WTC11 (cell line): ENCODE measurements at regions not wholly inside any gene's neighbourhood (a gene's known extent, or its start where the extent isn't known, plus 50 kb on each side); places are given as distances from the start of the nearest gene placed in this dataset.

Experiments used
- ATAC-seq: fragments of 200-7000 bp; cut with Tn5 transposase; 2 replicates; pipeline ENCODE4 v1.10.0; 2021; ENCODE audit warnings: mild to moderate bottlenecking, moderate library complexity
- CTCF ChIA-PET: fragments of 300-600 bp; sonication (Branson Sonifier 250); formaldehyde crosslinking; loops from one replicate; lab custom pipeline; 2021; ENCODE audit warnings: antibody characterized with exemption; lab: Charles Lee
- POLR2A ChIA-PET: fragments of 350-600 bp; sonication (Branson Sonifier 250); formaldehyde crosslinking; loops from one replicate; lab custom pipeline; 2021; ENCODE audit warnings: antibody characterized with exemption; lab: Charles Lee
- DNase-seq: peaks from one replicate; pipeline ENCODE4 v3.0.0; 2021; ENCODE audit warnings: low spot score
- H3K27ac Mint-ChIP-seq: 2 replicates; pipeline ENCODE4 v1.8.0; 2021; ENCODE audit warnings: mixed read lengths
- H3K27me3 Mint-ChIP-seq: 2 replicates; pipeline ENCODE4 v1.8.0; 2021; ENCODE audit warnings: low read depth, mild to moderate bottlenecking, moderate library complexity, mixed read lengths
- H3K36me3 Mint-ChIP-seq: 2 replicates; pipeline ENCODE4 v1.8.0; 2021; ENCODE audit warnings: mixed read lengths
- H3K4me1 Mint-ChIP-seq: 2 replicates; pipeline ENCODE4 v1.8.0; 2022; ENCODE audit warnings: mixed read lengths
- H3K4me3 Mint-ChIP-seq: 2 replicates; pipeline ENCODE4 v1.8.0; 2021; ENCODE audit warnings: mild to moderate bottlenecking, moderate library complexity, mixed read lengths
- H3K9me3 Mint-ChIP-seq: 2 replicates; pipeline ENCODE4 v1.8.0; 2021; ENCODE audit warnings: mixed read lengths
- ATF3 ChIP-seq: sonication (generic); formaldehyde crosslinking; conservative IDR thresholded peaks from 2 replicates; pipeline ENCODE4 v1.8.1; 2022; ENCODE audit warnings: mild to moderate bottlenecking, missing genetic modification reagents
- CREB1 ChIP-seq: sonication (generic); formaldehyde crosslinking; IDR thresholded peaks from 2 replicates; pipeline ENCODE4 v1.8.0; 2023; ENCODE audit warnings: mild to moderate bottlenecking, missing genetic modification reagents
- CREM ChIP-seq: sonication (generic); formaldehyde crosslinking; IDR thresholded peaks from 2 replicates; pipeline ENCODE4 v1.8.1; 2022; ENCODE audit warnings: mild to moderate bottlenecking, missing genetic modification reagents, moderate library complexity
- E2F1 ChIP-seq: sonication (generic); formaldehyde crosslinking; IDR thresholded peaks from 2 replicates; pipeline ENCODE4 v1.8.0; 2022; ENCODE audit warnings: mild to moderate bottlenecking, missing genetic modification reagents
- ELF4 ChIP-seq: sonication (generic); formaldehyde crosslinking; IDR thresholded peaks from 2 replicates; pipeline ENCODE4 v1.8.1; 2022; ENCODE audit warnings: low read depth, mild to moderate bottlenecking, moderate library complexity, missing genetic modification reagents
- FOXK1 ChIP-seq: sonication (generic); formaldehyde crosslinking; IDR thresholded peaks from 2 replicates; pipeline ENCODE4 v1.8.0; 2022; ENCODE audit warnings: mild to moderate bottlenecking, moderate library complexity, missing genetic modification reagents
- FOXP1 ChIP-seq: sonication (generic); formaldehyde crosslinking; IDR thresholded peaks from 2 replicates; pipeline ENCODE4 v1.8.0; 2022; ENCODE audit warnings: missing genetic modification reagents, mild to moderate bottlenecking, moderate library complexity, borderline replicate concordance
- FOXP4 ChIP-seq: sonication (generic); formaldehyde crosslinking; IDR thresholded peaks from 2 replicates; pipeline ENCODE4 v1.8.0; 2022; ENCODE audit warnings: mild to moderate bottlenecking, missing genetic modification reagents
- HMGA2 ChIP-seq: fragments of 250-450 bp; sonication (Bioruptor Pico); IDR thresholded peaks from 2 replicates; pipeline ENCODE4 v1.4.0; 2021; ENCODE audit warnings: mild to moderate bottlenecking, moderate library complexity
- IRF2 ChIP-seq: sonication (generic); formaldehyde crosslinking; IDR thresholded peaks from 2 replicates; pipeline ENCODE4 v1.8.0; 2022; ENCODE audit warnings: low read depth, missing genetic modification reagents, borderline replicate concordance
- KAT7 ChIP-seq: sonication (generic); formaldehyde crosslinking; IDR thresholded peaks from 2 replicates; pipeline ENCODE4 v1.8.1; 2023; ENCODE audit warnings: missing genetic modification reagents, mild to moderate bottlenecking, borderline replicate concordance
- MAX ChIP-seq: sonication (generic); formaldehyde crosslinking; IDR thresholded peaks from 2 replicates; pipeline ENCODE4 v1.8.0; 2022; ENCODE audit warnings: mild to moderate bottlenecking, missing genetic modification reagents
- MLX ChIP-seq: sonication (generic); formaldehyde crosslinking; IDR thresholded peaks from 2 replicates; pipeline ENCODE4 v1.8.1; 2023; ENCODE audit warnings: mild to moderate bottlenecking, missing genetic modification reagents, moderate library complexity
- MXD4 ChIP-seq: fragments of 250-450 bp; sonication (Bioruptor Pico); IDR thresholded peaks from 2 replicates; pipeline ENCODE4 v1.8.0; 2021; ENCODE audit warnings: mild to moderate bottlenecking, moderate library complexity, borderline replicate concordance
- NR1H2 ChIP-seq: sonication (generic); formaldehyde crosslinking; IDR thresholded peaks from 2 replicates; pipeline ENCODE4 v1.9.0; 2021; ENCODE audit warnings: mild to moderate bottlenecking, moderate library complexity, missing genetic modification reagents
- PRDM15 ChIP-seq: sonication (generic); formaldehyde crosslinking; IDR thresholded peaks from 2 replicates; pipeline ENCODE4 v1.8.0; 2022; ENCODE audit warnings: missing genetic modification reagents
- USF1 ChIP-seq: sonication (generic); formaldehyde crosslinking; IDR thresholded peaks from 2 replicates; pipeline ENCODE4 v1.8.0; 2022; ENCODE audit warnings: mild to moderate bottlenecking, missing genetic modification reagents
- ZBTB21 ChIP-seq: sonication (generic); formaldehyde crosslinking; IDR thresholded peaks from 2 replicates; pipeline ENCODE4 v1.8.1; 2023; ENCODE audit warnings: mild to moderate bottlenecking, missing genetic modification reagents, borderline replicate concordance
- ZBTB43 ChIP-seq: sonication (generic); formaldehyde crosslinking; IDR thresholded peaks from 2 replicates; pipeline ENCODE4 v1.8.1; 2023; ENCODE audit warnings: mild to moderate bottlenecking, missing genetic modification reagents
- ZNF138 ChIP-seq: sonication (generic); formaldehyde crosslinking; conservative IDR thresholded peaks from 2 replicates; pipeline ENCODE4 v1.8.1; 2022; ENCODE audit warnings: mild to moderate bottlenecking, moderate library complexity, missing genetic modification reagents
- ZNF219 ChIP-seq: sonication (generic); formaldehyde crosslinking; IDR thresholded peaks from 2 replicates; pipeline ENCODE4 v1.8.0; 2023; ENCODE audit warnings: missing genetic modification reagents, mild to moderate bottlenecking, borderline replicate concordance
- ZNF281 ChIP-seq: sonication (generic); formaldehyde crosslinking; IDR thresholded peaks from 2 replicates; pipeline ENCODE4 v1.8.0; 2023; ENCODE audit warnings: mild to moderate bottlenecking, missing genetic modification reagents
- ZNF423 ChIP-seq: fragments of 250-450 bp; sonication (Bioruptor Pico); IDR thresholded peaks from 2 replicates; pipeline ENCODE4 v2.1.2; 2022; ENCODE audit warnings: mild to moderate bottlenecking, moderate library complexity

- TF ChIP-seq ZNF219 (no peak), HMGA2 (no peak), E2F1 (no peak), ZNF138 (CRISPR knock-in tag) (no peak), IRF2 (CRISPR knock-in tag) (no peak), ATF3 (no peak), CREB1 (no peak), CREM (CRISPR knock-in tag) (no peak), USF1 (CRISPR knock-in tag) (no peak), FOXK1 (no peak), ZBTB43 (no peak), KAT7 (CRISPR knock-in tag) (no peak), MXD4 (CRISPR knock-in tag) (no peak), MAX (CRISPR knock-in tag) (no peak), FOXP1 (CRISPR knock-in tag) (no peak), ELF4 (CRISPR knock-in tag) (no peak), ZNF423 (no peak)
Measured at GRCh38 chr2:133888107-133888506, 319.8 kb upstream of the NCKAP5 start.

GRCh38 chr2:133888621-133889219 lies 320.5 kb upstream of the NCKAP5 start:
- DNase-seq, result no peak
- Mint-ChIP-seq H3K27me3 (peaks cover 2% of the 10 kb centered on the region; the same call in 1 of the 2 replicates), H3K4me3 (no peak overlapping the region), H3K9me3 (peaks cover 11% of the 10 kb centered on the region), H3K4me1 (peaks cover 18% of the 10 kb centered on the region), H3K27ac (no peak overlapping the region), H3K36me3 (peaks cover 2% of the 10 kb centered on the region; the same call in 1 of the 2 replicates)
- no peak for ATAC-seq
- POLR2A ChIA-PET, result no interaction called here
- CTCF ChIA-PET, result interaction anchor here (1.7 to 6.2 kb wide), 2 partner anchors 562 kb away, joined by 6 to 60 read pairs; no protein-coding TSS in a partner anchor
- no peak for TF ChIP-seq ZNF281 (CRISPR knock-in tag)
- no peak for TF ChIP-seq PRDM15 (CRISPR knock-in tag)
- no peak for TF ChIP-seq NR1H2 (CRISPR knock-in tag)
- TF ChIP-seq KAT7 (CRISPR knock-in tag), result no peak
- TF ChIP-seq ZBTB21, result no peak
- no peak for TF ChIP-seq MLX
- TF ChIP-seq FOXP4, result no peak

More at GRCh38 chr2:133888107-133888506, 319.8 kb upstream of the NCKAP5 start:
- ChIA-PET POLR2A (no interaction called here), CTCF (interaction anchor here (1.7 to 6.2 kb wide), 3 partner anchors 132 to 563 kb away, joined by 5 to 60 read pairs (median 33); no protein-coding TSS in a partner anchor)
- Mint-ChIP-seq H3K27me3 (no peaks in the 10 kb centered on the region; the same call in 1 of the 2 replicates), H3K27ac (no peak overlapping the region), H3K4me1 (peaks cover 18% of the 10 kb centered on the region), H3K4me3 (no peak overlapping the region), H3K36me3 (no peaks in the 10 kb centered on the region), H3K9me3 (peaks cover 5% of the 10 kb centered on the region; the same call in 1 of the 2 replicates)
- ATAC-seq, result no peak
- no peak for DNase-seq
